ENCODE measurements at regions not wholly inside any gene's neighbourhood (a gene's known extent, or its start where the extent isn't known, plus 50 kb on each side); places are given as distances from the start of the nearest gene placed in this dataset.
"Not testable (repeated sequence)": the region's sequence is repeated elsewhere in the genome, so short reads cannot be mapped to it uniquely, and the experiment has no call there.

DNA sequence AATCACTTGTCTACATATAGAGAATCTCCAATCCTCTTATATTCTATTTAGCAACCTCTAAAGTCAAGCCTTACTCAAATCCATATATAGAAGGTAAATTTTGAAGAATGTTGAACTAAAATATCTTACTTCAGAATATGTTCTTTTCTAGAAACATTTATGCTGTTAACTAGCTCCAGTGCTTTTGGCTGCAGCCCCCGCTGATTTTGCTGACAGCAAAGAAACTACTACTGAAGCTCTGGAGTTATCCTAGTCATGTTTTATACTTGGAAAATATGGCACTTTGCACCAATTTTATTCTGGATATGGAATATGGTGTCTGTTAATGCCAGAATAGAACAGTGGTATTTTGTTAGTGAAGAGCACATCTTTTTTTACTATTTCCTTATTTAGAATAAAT lies 212.4 kb upstream of the FSIP2 start:
- DNase-seq: no peak

DNA sequence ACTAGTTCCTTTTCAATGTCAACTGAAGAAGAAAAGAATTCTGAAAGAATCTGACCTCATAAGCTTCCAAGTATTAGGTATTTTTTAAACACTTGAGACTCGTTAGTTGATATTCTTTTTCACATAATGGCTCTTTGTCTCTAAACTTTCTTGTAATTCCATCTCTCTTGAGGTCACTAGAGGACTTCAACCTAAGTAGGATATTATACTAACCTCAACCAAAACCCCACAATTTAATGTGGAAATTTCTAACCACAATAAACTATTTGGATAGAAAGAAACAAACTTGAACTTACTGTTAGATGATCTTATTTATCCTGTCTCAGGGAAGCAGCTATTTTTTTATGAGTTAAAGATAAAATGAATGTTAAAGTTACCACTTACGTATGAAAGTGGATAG lies 206.9 kb upstream of the FSIP2 start:
- no peak for DNase-seq

- DNase-seq: no peak
Measured at GRCh38 chr2:185537689-185538088, 200.9 kb upstream of the FSIP2 start.

GRCh38 chr2:185567196-185567595 lies 171.4 kb upstream of the FSIP2 start:
- DNase-seq: no peak

DNA sequence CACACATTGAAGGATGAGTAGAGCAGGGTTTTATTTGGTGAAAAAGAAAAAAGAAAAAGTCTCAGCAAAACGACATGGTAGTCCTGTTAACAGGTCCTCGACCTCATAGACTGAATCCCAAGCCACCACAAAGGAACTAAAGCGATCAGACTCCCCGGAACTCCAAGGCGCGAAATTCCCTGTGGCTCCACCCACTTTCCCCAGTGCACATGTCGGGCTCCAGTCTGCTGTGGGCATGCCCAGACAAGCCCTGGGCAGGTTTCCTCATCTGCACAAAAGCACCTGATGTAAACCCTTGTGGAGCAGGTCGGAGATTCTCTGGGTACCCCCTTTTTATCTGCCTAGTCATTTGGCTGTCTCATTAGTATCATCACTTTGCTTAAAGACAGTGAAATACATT lies 170.7 kb upstream of the FSIP2 start:
- no peak for DNase-seq

- DNase-seq: no peak
Measured at GRCh38 chr2:185578322-185578721, 160.3 kb upstream of the FSIP2 start.

GRCh38 chr2:185583058-185583816 lies 155.4 kb upstream of the FSIP2 start:
- DNase-seq: no peak

DNA sequence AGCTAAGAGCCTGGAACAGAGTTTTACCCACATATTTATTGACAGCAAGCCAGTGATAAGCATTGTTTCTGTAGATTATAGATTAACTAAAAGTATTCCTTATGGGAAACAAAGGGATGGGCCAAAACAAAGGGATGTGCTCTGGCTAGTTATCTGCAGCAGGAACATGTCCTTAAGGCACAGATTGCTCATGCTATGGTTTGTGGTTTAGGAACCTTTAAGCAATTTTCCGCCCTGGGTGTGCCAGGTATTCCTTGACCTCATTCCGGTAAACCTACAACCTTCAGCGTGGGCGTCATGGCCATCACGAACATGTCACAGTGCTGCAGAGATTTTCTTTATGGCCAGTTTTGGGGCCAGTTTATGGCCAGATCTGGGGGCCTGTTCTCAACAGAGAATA lies 153.4 kb upstream of the FSIP2 start:
- DNase-seq: not testable (repeated sequence)

DNA sequence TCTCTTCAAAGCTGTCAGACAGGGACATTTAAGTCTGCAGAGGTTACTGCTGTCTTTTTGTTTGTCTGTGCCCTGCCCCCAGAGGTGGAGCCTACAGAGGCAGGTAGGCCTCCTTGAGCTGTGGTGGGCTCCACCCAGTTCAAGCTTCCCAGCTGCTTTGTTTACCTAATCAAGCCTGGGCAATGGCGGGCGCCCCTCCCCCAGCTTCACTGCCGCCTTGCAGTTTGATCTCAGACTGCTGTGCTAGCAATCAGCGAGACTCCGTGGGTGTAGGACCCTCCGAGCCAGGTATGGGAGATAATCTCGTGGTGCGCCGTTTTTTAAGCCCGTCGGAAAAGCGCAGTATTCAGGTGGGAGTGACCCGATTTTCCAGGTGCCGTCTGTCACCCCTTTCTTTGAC lies 147.3 kb upstream of the FSIP2 start:
- not testable (repeated sequence) for DNase-seq

DNA sequence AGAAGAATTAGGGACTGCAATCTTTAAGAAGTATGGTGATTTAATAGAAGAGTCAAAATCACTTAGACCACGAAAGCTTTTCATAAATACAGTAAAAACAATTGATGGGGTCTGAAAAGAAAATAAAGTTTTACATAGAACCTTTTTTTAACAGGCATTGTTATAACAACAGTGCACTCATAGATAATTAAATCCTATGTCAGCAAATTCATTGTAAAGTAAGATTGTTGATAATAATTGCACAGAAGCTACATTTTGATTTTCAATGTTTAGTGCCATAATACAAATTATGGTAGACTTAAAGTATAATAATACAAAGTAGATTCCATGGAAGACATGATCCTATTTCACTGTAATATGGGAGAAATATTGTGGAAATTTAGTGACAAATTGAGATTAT lies 130.7 kb upstream of the FSIP2 start:
- no peak for DNase-seq

GRCh38 chr2:185608799-185609198 lies 129.8 kb upstream of the FSIP2 start:
- no peak for DNase-seq

DNA sequence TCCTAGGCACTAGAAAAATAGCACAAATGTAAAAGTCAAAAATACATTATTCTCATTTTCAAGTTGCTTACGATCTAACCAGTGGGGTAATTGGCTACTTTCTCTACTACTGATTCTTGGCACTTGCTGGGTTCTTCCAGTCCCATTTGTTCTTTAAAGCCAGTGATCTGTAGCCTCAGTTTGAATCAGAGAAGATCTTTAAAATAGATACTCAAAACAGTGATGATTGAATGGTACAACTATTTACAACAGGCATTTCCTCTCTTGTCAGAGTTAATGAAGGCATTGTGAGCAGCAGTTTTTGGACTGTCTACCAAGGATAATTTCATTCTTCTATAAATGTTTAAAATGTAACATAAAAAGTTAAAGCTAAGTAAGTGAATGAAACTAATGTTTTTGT lies 128.3 kb upstream of the FSIP2 start:
- no peak for DNase-seq

DNA sequence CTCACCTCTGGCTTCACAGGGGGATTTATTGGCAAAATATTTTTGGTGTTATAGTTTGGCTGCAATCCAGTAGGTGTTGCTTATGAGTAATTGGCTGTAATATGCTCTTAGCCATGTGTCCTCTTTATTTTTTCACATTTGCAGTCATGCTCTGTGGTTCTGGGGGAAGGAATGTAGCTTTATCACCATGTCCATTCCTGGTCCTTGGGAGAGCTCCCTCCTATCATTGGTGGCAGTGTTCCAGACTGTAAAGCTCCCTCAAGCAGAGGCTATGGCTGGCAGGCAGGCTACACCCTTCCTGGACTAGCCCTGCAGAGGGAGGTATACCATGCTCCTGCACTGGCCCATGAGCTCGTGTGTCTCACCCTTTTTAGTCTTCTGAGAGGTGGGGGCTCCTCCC lies 120.0 kb upstream of the FSIP2 start:
- DNase-seq: no peak

- no peak for DNase-seq
Measured at GRCh38 chr2:185625604-185626003, 113.0 kb upstream of the FSIP2 start.

DNA sequence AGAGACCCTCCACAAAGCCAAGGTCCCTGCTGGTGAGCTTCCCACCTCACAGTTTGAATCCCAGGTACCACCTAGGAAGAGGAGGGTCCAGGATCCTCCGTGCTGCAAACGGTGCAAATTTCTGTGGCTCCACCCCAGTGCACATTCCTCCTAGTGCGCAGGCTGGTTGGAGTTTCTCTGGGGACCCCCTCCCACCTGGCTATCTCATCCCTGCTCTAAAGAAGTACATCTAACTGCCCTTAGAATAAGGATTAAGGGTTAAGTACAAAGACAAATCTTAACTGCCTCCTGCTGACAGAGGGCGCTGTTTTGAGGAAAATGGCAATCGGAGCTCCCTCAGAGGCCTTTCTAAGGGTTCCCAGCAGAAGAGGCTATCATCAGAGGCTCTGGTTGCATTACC lies 109.6 kb upstream of the FSIP2 start:
- DNase-seq: no peak

- DNase-seq: no peak
Measured at GRCh38 chr2:185633621-185634020, 105.0 kb upstream of the FSIP2 start.

DNA sequence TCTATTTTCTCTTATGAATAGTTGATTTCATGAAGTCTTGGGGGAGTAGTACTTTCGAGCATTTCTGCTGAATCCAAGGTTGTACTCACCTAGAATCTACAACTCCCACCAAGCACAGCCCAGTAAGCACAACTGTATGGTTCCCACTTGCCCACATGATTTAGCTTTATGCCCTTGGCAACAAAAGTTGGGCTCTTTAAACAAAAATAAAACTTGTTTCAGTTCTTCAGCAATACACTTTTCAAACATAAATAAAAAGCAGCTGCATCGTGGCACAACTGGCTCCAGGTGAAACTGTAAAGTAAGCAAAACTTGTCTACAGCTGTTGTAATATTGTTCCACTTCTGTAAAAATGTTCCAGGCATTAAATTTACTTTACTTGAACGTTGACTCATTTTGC lies 99.8 kb upstream of the FSIP2 start:
- no peak for DNase-seq

- DNase-seq: no peak
Measured at GRCh38 chr2:185640588-185640987, 98.0 kb upstream of the FSIP2 start.

DNA sequence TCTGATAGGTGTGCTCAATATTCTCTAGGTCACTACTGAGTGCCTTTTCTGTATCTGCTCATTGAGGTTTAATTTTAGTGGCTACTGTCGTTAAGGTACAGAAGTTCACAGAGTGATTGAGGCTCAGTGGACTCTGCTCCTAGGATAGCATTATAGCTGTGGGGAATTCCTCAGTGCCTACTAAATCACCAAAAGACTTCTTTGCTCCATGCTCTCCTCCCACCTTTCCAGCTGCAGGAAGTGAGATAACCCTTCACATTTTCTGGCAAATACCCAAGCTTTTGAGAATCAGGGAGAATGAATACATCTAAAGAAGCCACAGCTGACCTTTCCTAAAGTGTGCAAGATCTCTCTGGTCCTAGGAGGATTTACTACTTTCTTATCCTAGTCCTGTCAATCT lies 95.2 kb upstream of the FSIP2 start:
- no peak for DNase-seq

GRCh38 chr2:185644828-185645227 lies 93.8 kb upstream of the FSIP2 start:
- DNase-seq: peak; percentile 64

GRCh38 chr2:185645529-185645928 lies 93.1 kb upstream of the FSIP2 start:
- no peak for DNase-seq

- DNase-seq: no peak
Measured at GRCh38 chr2:185658750-185659149, 79.9 kb upstream of the FSIP2 start.

- DNase-seq: no peak
Measured at GRCh38 chr2:185663811-185664210, 74.8 kb upstream of the FSIP2 start.

- no peak for DNase-seq
Measured at GRCh38 chr2:185664384-185664783, 74.2 kb upstream of the FSIP2 start.

GRCh38 chr2:185665251-185665814 lies 73.3 kb upstream of the FSIP2 start:
- no peak for DNase-seq

All from NCI-H1694 (cell line).